ENCODE measurements at regions not wholly inside any gene's neighbourhood (a gene's known extent, or its start where the extent isn't known, plus 50 kb on each side); places are given as distances from the start of the nearest gene placed in this dataset.

GRCh38 chr14:83269583-83269982 lies 1735.9 kb upstream of the SEL1L start:
- ATAC-seq (replicated peaks in 1 of 4) = no peak
- POLR2A ChIA-PET = no interaction called here

DNA sequence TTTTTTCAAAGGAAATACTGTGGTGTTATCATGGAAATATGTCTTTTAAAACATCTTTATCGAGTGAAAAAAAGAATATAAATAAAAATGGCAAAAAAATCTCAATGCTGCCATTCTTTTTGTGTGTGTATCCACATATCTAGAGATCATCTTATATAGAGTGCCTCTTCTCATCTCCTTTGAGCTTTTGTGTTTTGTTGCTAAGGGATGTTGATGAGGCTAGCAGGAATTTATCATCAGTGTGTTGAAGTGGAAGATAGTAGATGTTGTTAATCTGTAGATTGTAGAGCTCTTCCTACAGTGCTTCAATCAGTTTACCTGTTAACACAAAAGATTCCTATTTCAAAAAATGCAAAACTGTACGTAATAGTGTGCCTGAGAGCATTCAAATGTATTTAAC lies 1738.0 kb upstream of the SEL1L start:
- Mint-ChIP-seq H3K36me3 (no peaks in the 10 kb centered on the region), H3K9me3 (peaks cover 14 to 21% (median 14%) of the 10 kb centered on the region in 3 donors), H3K4me3 (no peak overlapping the region), H3K27ac (no peak overlapping the region), H3K4me1 (no peaks in the 10 kb centered on the region), H3K27me3 (no peaks in the 10 kb centered on the region)
- Histone ChIP-seq H3K4me1 (ENCODE audit: control insufficient read depth in 1 of 2, extremely low read depth in 1 of 2, insufficient read depth in 2 of 2, low read length in 2 of 2) (no peaks in the 10 kb centered on the region), H3K9me3 (no peaks in the 10 kb centered on the region), H3K4me3 (ENCODE audit: control insufficient read depth in 1 of 2, extremely low read depth in 1 of 2, low read length in 1 of 2) (no peak overlapping the region), H3K27ac (ENCODE audit: low read length) (no peak overlapping the region), H3K36me3 (ENCODE audit: control insufficient read depth in 2 of 2, extremely low read depth in 1 of 2, insufficient read depth in 1 of 2, low read length in 1 of 2) (no peaks in the 10 kb centered on the region), H3K27me3 (replicated peaks in 1 of 2; ENCODE audit: control insufficient read depth in 2 of 2, extremely low read depth in 1 of 2, insufficient read depth in 2 of 2, low read length in 1 of 2) (no peaks in the 10 kb centered on the region)
- DNase-seq (no peak), ATAC-seq (replicated peaks in 1 of 4) (no peak)
- ChIA-PET POLR2A (no interaction called here), CTCF (no interaction called here)
- WGBS (ENCODE audit: insufficient coverage) = no CpG with 5 or more reads among the region's 2 CpGs

More at GRCh38 chr14:83269583-83269982, 1735.9 kb upstream of the SEL1L start:
- WGBS (ENCODE audit: insufficient coverage) = no CpG with 5 or more reads among the region's 3 CpGs
- no peak overlapping the region for H3K27ac Mint-ChIP-seq
- no peak overlapping the region for H3K4me3 Mint-ChIP-seq
- Histone ChIP-seq H3K4me1 (ENCODE audit: control insufficient read depth in 1 of 2, extremely low read depth in 1 of 2, insufficient read depth in 2 of 2, low read length in 2 of 2) (no peaks in the 10 kb centered on the region), H3K9me3 (no peaks in the 10 kb centered on the region), H3K27ac (ENCODE audit: low read length) (no peak overlapping the region), H3K27me3 (replicated peaks in 1 of 2; ENCODE audit: control insufficient read depth in 2 of 2, extremely low read depth in 1 of 2, insufficient read depth in 2 of 2, low read length in 1 of 2) (no peaks in the 10 kb centered on the region), H3K4me3 (ENCODE audit: control insufficient read depth in 1 of 2, extremely low read depth in 1 of 2, low read length in 1 of 2) (no peak overlapping the region), H3K36me3 (ENCODE audit: control insufficient read depth in 2 of 2, extremely low read depth in 1 of 2, insufficient read depth in 1 of 2, low read length in 1 of 2) (no peaks in the 10 kb centered on the region)
- no peaks in the 10 kb centered on the region for H3K4me1 Mint-ChIP-seq
- CTCF ChIA-PET = no interaction called here
- no peaks in the 10 kb centered on the region for H3K36me3 Mint-ChIP-seq
- H3K9me3 Mint-ChIP-seq = peaks cover 10 to 24% (median 14%) of the 10 kb centered on the region in 3 donors
- H3K27me3 Mint-ChIP-seq = no peaks in the 10 kb centered on the region
- no peak for DNase-seq

GRCh38 chr14:83280719-83281118 lies 1747.1 kb upstream of the SEL1L start:
- no peak overlapping the region for H3K4me3 Mint-ChIP-seq
- no peak overlapping the region for H3K27ac Mint-ChIP-seq
- Histone ChIP-seq H3K4me1 (ENCODE audit: control insufficient read depth in 1 of 2, extremely low read depth in 1 of 2, insufficient read depth in 2 of 2, low read length in 2 of 2) (no peaks in the 10 kb centered on the region), H3K9me3 (no peaks in the 10 kb centered on the region), H3K27ac (ENCODE audit: low read length) (no peak overlapping the region), H3K27me3 (replicated peaks in 1 of 2; ENCODE audit: control insufficient read depth in 2 of 2, extremely low read depth in 1 of 2, insufficient read depth in 2 of 2, low read length in 1 of 2) (no peaks in the 10 kb centered on the region), H3K36me3 (ENCODE audit: control insufficient read depth in 2 of 2, extremely low read depth in 1 of 2, insufficient read depth in 1 of 2, low read length in 1 of 2) (no peaks in the 10 kb centered on the region), H3K4me3 (ENCODE audit: control insufficient read depth in 1 of 2, extremely low read depth in 1 of 2, low read length in 1 of 2) (no peak overlapping the region)
- whole genome bisulfite sequencing (ENCODE audit: insufficient coverage) = no CpG with 5 or more reads among the region's 4 CpGs
- no peaks in the 10 kb centered on the region for H3K27me3 Mint-ChIP-seq
- no peak for DNase-seq
- H3K36me3 Mint-ChIP-seq = no peaks in the 10 kb centered on the region
- H3K9me3 Mint-ChIP-seq = peaks cover 18 to 36% (median 31%) of the 10 kb centered on the region in 3 donors
- ATAC-seq (replicated peaks in 1 of 4) = no peak
- CTCF ChIA-PET = no interaction called here
- no peaks in the 10 kb centered on the region for H3K4me1 Mint-ChIP-seq
- POLR2A ChIA-PET = no interaction called here

GRCh38 chr14:83282706-83283105 lies 1749.1 kb upstream of the SEL1L start:
- no peak overlapping the region for H3K27ac ChIP-seq (ENCODE audit: low read length)
- Mint-ChIP-seq H3K4me3 (no peak overlapping the region), H3K9me3 (peaks cover 14 to 29% (median 28%) of the 10 kb centered on the region in 3 donors), H3K27me3 (no peaks in the 10 kb centered on the region), H3K36me3 (no peaks in the 10 kb centered on the region), H3K27ac (no peak overlapping the region), H3K4me1 (no peaks in the 10 kb centered on the region)
- no peak overlapping the region for H3K4me3 ChIP-seq (ENCODE audit: control insufficient read depth in 1 of 2, extremely low read depth in 1 of 2, low read length in 1 of 2)
- DNase-seq (no peak), ATAC-seq (replicated peaks in 1 of 4) (no peak)
- CTCF ChIA-PET = no interaction called here
- H3K27me3 ChIP-seq (replicated peaks in 1 of 2; ENCODE audit: control insufficient read depth in 2 of 2, extremely low read depth in 1 of 2, insufficient read depth in 2 of 2, low read length in 1 of 2) = no peaks in the 10 kb centered on the region
- POLR2A ChIA-PET = no interaction called here
- H3K4me1 ChIP-seq (ENCODE audit: control insufficient read depth in 1 of 2, extremely low read depth in 1 of 2, insufficient read depth in 2 of 2, low read length in 2 of 2) = no peaks in the 10 kb centered on the region
- H3K36me3 ChIP-seq (ENCODE audit: control insufficient read depth in 2 of 2, extremely low read depth in 1 of 2, insufficient read depth in 1 of 2, low read length in 1 of 2) = no peaks in the 10 kb centered on the region
- no peaks in the 10 kb centered on the region for H3K9me3 ChIP-seq

DNA sequence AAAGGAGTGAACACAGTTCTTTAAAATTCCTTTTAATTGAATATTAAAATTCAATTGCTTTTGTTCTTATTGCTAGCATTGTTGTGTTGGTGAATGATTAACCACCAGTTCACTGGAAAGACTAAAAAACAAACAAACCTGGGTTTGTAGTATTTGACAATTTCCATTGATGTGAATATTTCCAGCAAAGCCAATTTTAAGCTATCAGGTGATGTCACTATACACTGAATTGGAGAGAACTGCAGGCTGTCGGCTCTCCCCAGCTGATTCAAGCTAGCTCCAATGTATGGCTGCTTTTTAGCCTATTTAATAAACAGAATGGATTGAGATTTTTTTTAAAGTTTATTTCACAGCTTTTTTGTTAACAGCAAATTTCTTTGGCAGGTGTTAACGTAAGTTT lies 1753.6 kb upstream of the SEL1L start:
- H3K4me1 Mint-ChIP-seq = no peaks in the 10 kb centered on the region
- POLR2A ChIA-PET = no interaction called here
- no peak overlapping the region for H3K27ac Mint-ChIP-seq
- no peak overlapping the region for H3K4me3 ChIP-seq (ENCODE audit: control insufficient read depth in 1 of 2, extremely low read depth in 1 of 2, low read length in 1 of 2)
- H3K36me3 ChIP-seq (ENCODE audit: control insufficient read depth in 2 of 2, extremely low read depth in 1 of 2, insufficient read depth in 1 of 2, low read length in 1 of 2) = no peaks in the 10 kb centered on the region
- no peaks in the 10 kb centered on the region for H3K36me3 Mint-ChIP-seq
- H3K27me3 Mint-ChIP-seq = no peaks in the 10 kb centered on the region
- ATAC-seq (replicated peaks in 1 of 4) (no peak), DNase-seq (no peak)
- no peak overlapping the region for H3K27ac ChIP-seq (ENCODE audit: low read length)
- no peaks in the 10 kb centered on the region for H3K4me1 ChIP-seq (ENCODE audit: control insufficient read depth in 1 of 2, extremely low read depth in 1 of 2, insufficient read depth in 2 of 2, low read length in 2 of 2)
- peaks cover 6 to 23% (median 12%) of the 10 kb centered on the region in 3 donors for H3K9me3 Mint-ChIP-seq
- H3K27me3 ChIP-seq (replicated peaks in 1 of 2; ENCODE audit: control insufficient read depth in 2 of 2, extremely low read depth in 1 of 2, insufficient read depth in 2 of 2, low read length in 1 of 2) = no peaks in the 10 kb centered on the region
- no peak overlapping the region for H3K4me3 Mint-ChIP-seq
- CTCF ChIA-PET = no interaction called here
- no CpG with 5 or more reads among the region's 2 CpGs for WGBS (ENCODE audit: insufficient coverage)
- no peaks in the 10 kb centered on the region for H3K9me3 ChIP-seq

DNA sequence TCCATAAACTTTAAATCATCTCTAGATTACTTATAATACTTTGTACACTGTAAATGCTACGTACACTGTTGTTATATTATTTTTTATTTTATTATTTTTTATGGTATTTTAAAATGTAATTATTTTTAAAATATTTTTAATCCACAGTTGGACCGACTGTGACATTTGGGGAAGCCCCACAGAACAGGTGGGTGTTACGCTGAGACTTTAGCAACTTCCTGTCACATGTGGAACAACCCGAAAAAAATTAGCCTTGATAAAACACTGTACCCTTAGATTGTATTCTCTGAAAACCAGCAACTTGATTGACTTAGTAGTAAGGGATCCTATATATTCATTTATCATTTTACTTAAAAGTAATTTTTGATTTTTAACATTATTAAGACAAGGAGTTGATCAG lies 1755.7 kb upstream of the SEL1L start:
- no peak overlapping the region for H3K4me3 Mint-ChIP-seq
- ChIA-PET POLR2A (no interaction called here), CTCF (no interaction called here)
- H3K27me3 Mint-ChIP-seq = no peaks in the 10 kb centered on the region
- ATAC-seq (replicated peaks in 1 of 4) = no peak
- Histone ChIP-seq H3K4me3 (ENCODE audit: control insufficient read depth in 1 of 2, extremely low read depth in 1 of 2, low read length in 1 of 2) (no peak overlapping the region), H3K9me3 (no peaks in the 10 kb centered on the region), H3K36me3 (ENCODE audit: control insufficient read depth in 2 of 2, extremely low read depth in 1 of 2, insufficient read depth in 1 of 2, low read length in 1 of 2) (no peaks in the 10 kb centered on the region), H3K27me3 (replicated peaks in 1 of 2; ENCODE audit: control insufficient read depth in 2 of 2, extremely low read depth in 1 of 2, insufficient read depth in 2 of 2, low read length in 1 of 2) (no peaks in the 10 kb centered on the region), H3K27ac (ENCODE audit: low read length) (no peak overlapping the region), H3K4me1 (ENCODE audit: control insufficient read depth in 1 of 2, extremely low read depth in 1 of 2, insufficient read depth in 2 of 2, low read length in 2 of 2) (no peaks in the 10 kb centered on the region)
- H3K27ac Mint-ChIP-seq = no peak overlapping the region
- no peak for DNase-seq
- H3K4me1 Mint-ChIP-seq = no peaks in the 10 kb centered on the region
- H3K36me3 Mint-ChIP-seq = no peaks in the 10 kb centered on the region
- peaks cover 4 to 23% (median 13%) of the 10 kb centered on the region in 3 donors for H3K9me3 Mint-ChIP-seq
- WGBS (ENCODE audit: insufficient coverage) = no CpG with 5 or more reads among the region's 4 CpGs

DNA sequence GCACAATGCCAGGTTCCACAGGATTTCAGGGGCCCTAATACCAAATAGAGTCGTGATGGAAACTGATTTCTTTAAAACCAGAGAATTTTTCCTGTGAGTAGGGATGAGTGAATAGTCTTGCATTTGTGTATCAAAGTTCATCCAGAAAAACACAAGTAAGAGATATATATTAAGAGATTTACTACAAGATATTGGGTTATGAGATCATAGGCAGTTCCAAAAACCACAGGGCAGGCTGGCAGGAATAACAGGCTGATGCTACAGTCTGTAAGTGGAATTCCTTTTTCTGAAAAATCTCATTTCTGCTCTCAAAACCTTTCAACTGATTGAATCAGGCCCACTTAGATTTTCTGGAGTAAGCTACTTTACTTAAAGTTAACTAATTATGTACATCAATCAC lies 1756.2 kb upstream of the SEL1L start:
- no peaks in the 10 kb centered on the region for H3K36me3 Mint-ChIP-seq
- WGBS (ENCODE audit: insufficient coverage) = 40% methylated on average over 1 of the region's 1 CpG
- H3K27me3 Mint-ChIP-seq = no peaks in the 10 kb centered on the region
- Histone ChIP-seq H3K27me3 (replicated peaks in 1 of 2; ENCODE audit: control insufficient read depth in 2 of 2, extremely low read depth in 1 of 2, insufficient read depth in 2 of 2, low read length in 1 of 2) (no peaks in the 10 kb centered on the region), H3K27ac (ENCODE audit: low read length) (no peak overlapping the region), H3K4me3 (ENCODE audit: control insufficient read depth in 1 of 2, extremely low read depth in 1 of 2, low read length in 1 of 2) (no peak overlapping the region), H3K9me3 (no peaks in the 10 kb centered on the region), H3K36me3 (ENCODE audit: control insufficient read depth in 2 of 2, extremely low read depth in 1 of 2, insufficient read depth in 1 of 2, low read length in 1 of 2) (no peaks in the 10 kb centered on the region), H3K4me1 (ENCODE audit: control insufficient read depth in 1 of 2, extremely low read depth in 1 of 2, insufficient read depth in 2 of 2, low read length in 2 of 2) (no peaks in the 10 kb centered on the region)
- ChIA-PET CTCF (no interaction called here), POLR2A (no interaction called here)
- ATAC-seq (replicated peaks in 1 of 4) (no peak), DNase-seq (no peak)
- H3K4me3 Mint-ChIP-seq = no peak overlapping the region
- no peaks in the 10 kb centered on the region for H3K4me1 Mint-ChIP-seq
- H3K9me3 Mint-ChIP-seq = peaks cover 5 to 25% (median 13%) of the 10 kb centered on the region in 3 donors
- H3K27ac Mint-ChIP-seq = no peak overlapping the region
